Endothelial cell of umbilical vein (primary cell): ENCODE measurements at regions not wholly inside any gene's neighbourhood (a gene's known extent, or its start where the extent isn't known, plus 50 kb on each side); places are given as distances from the start of the nearest gene placed in this dataset.

Experiments used
- BruUV-seq: library from RNA; stranded (reverse); fragments of 400-500 nt; replicated peaks from 2 replicates; lab custom pipeline; 2021; lab: Mats Ljungman, UMichigan
- CTCF ChIA-PET: fragments of 300-600, 350-600 bp; sonication (Branson Sonifier 250); formaldehyde crosslinking; loops from one replicate; lab custom pipeline; 2021; ENCODE audit warnings: antibody characterized with exemption, inconsistent platforms; lab: Charles Lee
- POLR2A ChIA-PET: fragments of 300-600, 350-600 bp; sonication (Branson Sonifier 250); formaldehyde crosslinking; loops from one replicate; lab custom pipeline; 2021; ENCODE audit warnings: antibody characterized with exemption, inconsistent platforms; lab: Charles Lee
- DNase-seq: peaks from one replicate; pipeline ENCODE4 v3.0.0-alpha.2; 2011; ENCODE audit warnings: low read depth, low spot score
- FAIRE-seq: peaks from 2 replicates; lab custom pipeline; 2011; peaks lifted over from hg19 to GRCh38; lab: Jason Lieb, UNC
- H2AFZ ChIP-seq: 2 replicates; pipeline ENCODE4 v1.6.0; 2012; ENCODE audit warnings: low read depth, low read length, control low read depth, inconsistent platforms
- H3K27ac ChIP-seq: 2 replicates; pipeline ENCODE4 v1.5.1; 2011; ENCODE audit warnings: low read depth, mild to moderate bottlenecking, control low read depth, low read length, moderate library complexity; ENCODE audit not compliant: insufficient read depth
- H3K27me3 ChIP-seq, 2 experiments: 2 replicates each; pipeline versions ENCODE4 v1.6.0 to v1.6.1; 2011; ENCODE audit warnings: low read length in 2 of 2, mixed read lengths in 1 of 2; ENCODE audit not compliant: control insufficient read depth in 2 of 2, insufficient read depth in 2 of 2
- H3K36me3 ChIP-seq, 2 experiments: 2 replicates in 1 of 2; 3 replicates in 1 of 2; pipeline ENCODE4 v1.5.1; 2011; ENCODE audit warnings: low read length in 2 of 2, mild to moderate bottlenecking in 1 of 2, moderate library complexity in 1 of 2; ENCODE audit not compliant: control insufficient read depth in 2 of 2, insufficient read depth in 2 of 2; ENCODE audit errors: extremely low read depth in 1 of 2
- H3K4me1 ChIP-seq: 3 replicates; pipeline ENCODE4 v1.5.1; 2011; ENCODE audit warnings: mild to moderate bottlenecking, low read length; ENCODE audit not compliant: control insufficient read depth, insufficient read depth; ENCODE audit errors: extremely low read depth
- H3K4me2 ChIP-seq: 2 replicates; pipeline ENCODE4 v1.6.1; 2011; ENCODE audit warnings: low read length, control low read depth, mixed read lengths; ENCODE audit not compliant: insufficient read depth
- H3K4me3 ChIP-seq, 3 experiments: fragments of 200-600 bp in 1 of 3; sonication (generic), shearing (Covaris generic) in 1 of 3; replicated peaks in 1 of 3; 2 replicates each; pipeline ENCODE4 v1.5.1; 2011 to 2016; ENCODE audit warnings: control low read depth in 3 of 3, low read length in 3 of 3, mild to moderate bottlenecking in 2 of 3, inconsistent platforms in 1 of 3, low read depth in 1 of 3, moderate library complexity in 1 of 3; ENCODE audit not compliant: insufficient read depth in 1 of 3
- H3K79me2 ChIP-seq: 2 replicates; pipeline ENCODE4 v1.6.0; 2012; ENCODE audit warnings: low read length, inconsistent platforms; ENCODE audit not compliant: control insufficient read depth, insufficient read depth
- H3K9ac ChIP-seq: replicated peaks from 2 replicates; pipeline ENCODE3; 2011; ENCODE audit warnings: low read length, control low read depth; ENCODE audit not compliant: insufficient read depth; ENCODE audit errors: extremely low read depth
- H3K9me1 ChIP-seq: replicated peaks from 3 replicates; pipeline ENCODE4 v1.6.0; 2011; ENCODE audit warnings: mild to moderate bottlenecking, low read length; ENCODE audit not compliant: control insufficient read depth, insufficient read depth; ENCODE audit errors: extremely low read depth
- H3K9me3 ChIP-seq: replicated peaks from 2 replicates; pipeline ENCODE4 v1.5.1; 2012; ENCODE audit warnings: low read length, inconsistent platforms; ENCODE audit not compliant: control insufficient read depth, insufficient read depth
- H4K20me1 ChIP-seq: replicated peaks from 2 replicates; pipeline ENCODE3; 2011; ENCODE audit warnings: mild to moderate bottlenecking, low read length; ENCODE audit not compliant: control insufficient read depth, insufficient read depth; ENCODE audit errors: extremely low read depth
- CTCF ChIP-seq, 2 donors: IDR thresholded peaks; 1 replicate in 1 of 2; 2 replicates in 1 of 2; pipeline ENCODE4 v1.5.1; 2011; ENCODE audit warnings: low read length in 2 of 2, mild to moderate bottlenecking in 2 of 2, moderate library complexity in 2 of 2, control low read depth in 1 of 2, inconsistent platforms in 1 of 2, low read depth in 1 of 2; ENCODE audit not compliant: insufficient read depth in 1 of 2; ENCODE audit errors: extremely low read depth in 1 of 2
- EZH2 ChIP-seq: IDR thresholded peaks from 2 replicates; pipeline ENCODE4 v1.6.1; 2012; ENCODE audit warnings: borderline replicate concordance, low read depth, mild to moderate bottlenecking, moderate library complexity, low read length, inconsistent platforms; ENCODE audit not compliant: severe bottlenecking
- FOS ChIP-seq: IDR thresholded peaks from 2 replicates; pipeline ENCODE4 v1.6.1; 2011; ENCODE audit warnings: mild to moderate bottlenecking, low read length, moderate library complexity, borderline replicate concordance; ENCODE audit not compliant: insufficient read depth
- GATA2 ChIP-seq: IDR thresholded peaks from 2 replicates; pipeline ENCODE4 v1.7.0; 2011; ENCODE audit warnings: low read depth, mild to moderate bottlenecking, moderate library complexity, mixed read lengths, low read length; ENCODE audit not compliant: insufficient read length, insufficient read depth
- JUN ChIP-seq: IDR thresholded peaks from 2 replicates; pipeline ENCODE4 v1.6.1; 2011; ENCODE audit warnings: borderline replicate concordance, low read depth; ENCODE audit not compliant: insufficient read length, insufficient read depth
- MAX ChIP-seq: IDR thresholded peaks from 2 replicates; pipeline ENCODE4 v1.6.1; 2011; ENCODE audit not compliant: insufficient read depth, insufficient read length
- MYC ChIP-seq: IDR thresholded peaks from one replicate; pipeline ENCODE4 v1.6.1; 2011; ENCODE audit warnings: mild to moderate bottlenecking, low read depth, low read length
- POLR2A ChIP-seq: IDR thresholded peaks from 2 replicates; pipeline ENCODE4 v1.6.1; 2012; ENCODE audit warnings: low read depth, mild to moderate bottlenecking, control low read depth, low read length
- POLR2AphosphoS5 ChIP-seq: IDR thresholded peaks from 2 replicates; pipeline ENCODE4 v1.6.1; 2012; ENCODE audit warnings: low read depth, mild to moderate bottlenecking, control low read depth, low read length, moderate library complexity; ENCODE audit not compliant: insufficient read depth
- dilution Hi-C: fragments of 300-500 bp; cut with MboI; formaldehyde crosslinking; loops from one replicate; pipeline ENCODE4 v1.15.0; 2019; ENCODE audit warnings: low sequenced_read_pairs; ENCODE audit not compliant: extremely low pct_ligation_motif_present
- intact Hi-C: fragments of 100-400 bp; cut with micrococcal nuclease; formaldehyde crosslinking; loops from one replicate; pipeline ENCODE4 v1.10.0; 2022

GRCh38 chr2:53568469-53568868, 199.1 kb upstream of the CHAC2 start:
- BruUV-seq: no TSS peak
- no peaks in the 10 kb centered on the region for H3K79me2 ChIP-seq
- H3K36me3 ChIP-seq: no peaks in the 10 kb centered on the region
- H3K4me2 ChIP-seq: no peak overlapping the region
- POLR2A ChIA-PET: no interaction called here
- no peaks in the 10 kb centered on the region for H3K9me1 ChIP-seq
- dilution Hi-C loops: no loop called here
- no peaks in the 10 kb centered on the region for H3K4me1 ChIP-seq
- H3K9me3 ChIP-seq: no peaks in the 10 kb centered on the region
- intact Hi-C loops: no loop called here
- H3K27ac ChIP-seq: no peak overlapping the region
- no peak for TF ChIP-seq FOS
- TF ChIP-seq MAX: no peak
- TF ChIP-seq POLR2A: no peak
- TF ChIP-seq JUN: no peak
- TF ChIP-seq MYC: no peak
- TF ChIP-seq EZH2: no peak
- no peak overlapping the region for H3K4me3 ChIP-seq
- FAIRE-seq: no peak
- no peak overlapping the region for H2AFZ ChIP-seq
- no peak for DNase-seq
- no peak overlapping the region for H3K9ac ChIP-seq
- H4K20me1 ChIP-seq: no peaks in the 10 kb centered on the region
- no peaks in the 10 kb centered on the region for H3K27me3 ChIP-seq
- CTCF ChIA-PET: no interaction called here

GRCh38 chr2:53567073-53567472, 200.5 kb upstream of the CHAC2 start:
- no TSS peak for BruUV-seq
- CTCF ChIA-PET: no interaction called here
- dilution Hi-C loops: no loop called here

More at GRCh38 chr2:53567073-53567472, 200.5 kb upstream of the CHAC2 start:
- DNase-seq (no peak), FAIRE-seq (no peak)
- Histone ChIP-seq H3K9me1 (no peaks in the 10 kb centered on the region), H4K20me1 (no peaks in the 10 kb centered on the region), H3K27ac (no peak overlapping the region), H3K4me3 (no peak overlapping the region), H3K9me3 (no peaks in the 10 kb centered on the region), H3K4me2 (no peak overlapping the region), H3K9ac (no peak overlapping the region), H3K79me2 (no peaks in the 10 kb centered on the region), H3K4me1 (no peaks in the 10 kb centered on the region), H3K36me3 (no peaks in the 10 kb centered on the region), H2AFZ (no peak overlapping the region), H3K27me3 (no peaks in the 10 kb centered on the region)
- TF ChIP-seq GATA2 (no peak), EZH2 (no peak), POLR2AphosphoS5 (no peak), FOS (no peak), MAX (no peak), JUN (no peak), MYC (no peak), CTCF (IDR thresholded peaks at IDR 0.05; ENCODE audit: extremely low read depth in 1 of 2, insufficient read depth in 1 of 2, low read depth in 1 of 2, low read length in 2 of 2) (no peak), POLR2A (no peak)
- POLR2A ChIA-PET: no interaction called here
- intact Hi-C loops: no loop called here
